ENCODE measurements at regions not wholly inside any gene's neighbourhood (a gene's known extent, or its start where the extent isn't known, plus 50 kb on each side); places are given as distances from the start of the nearest gene placed in this dataset.
"Not testable (repeated sequence)": the region's sequence is repeated elsewhere in the genome, so short reads cannot be mapped to it uniquely, and the experiment has no call there.

- WGBS, 2 donors = 69 to 76% methylated on average over 2 of the region's 2 CpGs
- Histone ChIP-seq H3K4me1 (peaks cover 0 to 21% (median 0%) of the 10 kb centered on the region in 9 donors), H3K4me3 (no peak overlapping the region), H3K36me3 (no peaks in the 10 kb centered on the region), H3K27me3 (no peaks in the 10 kb centered on the region), H3K9me3 (peaks cover 0 to 15% (median 0%) of the 10 kb centered on the region in 11 donors), H3K27ac (peak overlapping the region in 1 of 10 donors; percentile 52)
- no peak for TF ChIP-seq CTCF (IDR thresholded peaks at IDR 0.05)
- DNase-seq (no peak), ATAC-seq (peak in 2 of 8 donors; percentile 33 to 37)
- intact Hi-C loops (cut with DNase I) = no loop called here
Measured at GRCh38 chr12:97984436-97984835, 521.8 kb downstream of the RMST start.

DNA sequence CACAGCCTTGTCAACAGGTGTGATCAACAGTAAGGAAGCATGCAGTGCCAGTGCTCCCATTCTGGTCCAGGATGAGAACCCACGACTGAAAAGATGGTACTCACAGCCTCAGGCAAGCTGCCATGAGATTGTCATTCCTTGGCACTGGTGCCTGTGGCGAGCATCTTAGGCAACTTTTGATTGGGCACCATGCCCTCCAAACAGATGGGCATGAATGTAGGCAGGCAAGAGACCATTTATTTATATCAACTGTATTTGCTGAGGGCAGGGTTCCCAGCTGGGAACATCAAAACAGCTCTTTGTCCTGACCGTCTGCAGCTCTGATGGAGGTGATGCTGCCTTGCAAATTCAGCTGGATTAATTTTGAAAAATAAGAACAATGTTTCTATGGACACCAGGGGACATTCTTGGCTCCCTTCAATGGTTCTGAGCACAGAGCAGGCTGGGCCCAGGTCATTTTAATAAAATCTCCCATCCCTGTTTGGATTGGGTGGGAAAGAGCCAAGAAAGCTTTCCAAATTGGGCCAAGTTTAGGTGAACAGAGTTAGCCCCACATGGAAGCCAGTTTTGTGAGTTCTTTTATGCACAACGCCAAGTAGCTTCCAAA, 522.5 kb downstream of the RMST start:
- DNase-seq (no peak), ATAC-seq (no peak)
- no peak for TF ChIP-seq CTCF (IDR thresholded peaks at IDR 0.05)
- Histone ChIP-seq H3K9me3 (peaks cover 0 to 15% (median 0%) of the 10 kb centered on the region in 11 donors), H3K27ac (no peak overlapping the region), H3K36me3 (no peaks in the 10 kb centered on the region), H3K4me1 (peaks cover 0 to 21% (median 0%) of the 10 kb centered on the region in 9 donors), H3K27me3 (no peaks in the 10 kb centered on the region), H3K4me3 (no peak overlapping the region)
- 78% methylated on average over 4 of the region's 4 CpGs for WGBS, 2 donors
- intact Hi-C loops (cut with DNase I) = no loop called here

DNA sequence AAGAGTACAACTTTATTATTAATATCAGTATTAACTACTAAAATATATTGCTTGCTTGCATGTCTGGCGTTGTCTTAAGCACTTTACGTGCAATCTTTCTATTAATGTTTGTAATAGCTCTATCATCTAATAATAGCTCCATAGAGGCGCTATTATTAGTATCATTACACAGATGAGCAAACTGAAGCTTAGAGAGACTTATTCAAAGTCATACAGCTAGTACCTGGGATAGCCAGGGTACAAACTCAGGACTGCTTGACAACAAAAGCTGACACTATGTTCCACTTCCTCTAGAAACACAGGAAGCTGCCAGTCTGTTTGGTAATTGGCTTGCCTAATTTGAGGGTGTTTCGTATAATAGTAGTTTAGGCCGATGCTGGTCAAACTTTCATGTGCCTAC, 523.2 kb downstream of the RMST start:
- intact Hi-C loops (cut with DNase I) = no loop called here
- peaks cover 0 to 17% (median 0%) of the 10 kb centered on the region in 11 donors for H3K9me3 ChIP-seq
- ATAC-seq = no peak
- WGBS, 2 donors = 78 to 79% methylated on average over 5 of the region's 5 CpGs
- no peaks in the 10 kb centered on the region for H3K27me3 ChIP-seq
- H3K36me3 ChIP-seq = no peaks in the 10 kb centered on the region
- H3K4me1 ChIP-seq = peaks cover 0 to 21% (median 0%) of the 10 kb centered on the region in 9 donors
- no peak for TF ChIP-seq CTCF (IDR thresholded peaks at IDR 0.05)
- no peak overlapping the region for H3K27ac ChIP-seq
- no peak overlapping the region for H3K4me3 ChIP-seq
- DNase-seq = no peak

DNA sequence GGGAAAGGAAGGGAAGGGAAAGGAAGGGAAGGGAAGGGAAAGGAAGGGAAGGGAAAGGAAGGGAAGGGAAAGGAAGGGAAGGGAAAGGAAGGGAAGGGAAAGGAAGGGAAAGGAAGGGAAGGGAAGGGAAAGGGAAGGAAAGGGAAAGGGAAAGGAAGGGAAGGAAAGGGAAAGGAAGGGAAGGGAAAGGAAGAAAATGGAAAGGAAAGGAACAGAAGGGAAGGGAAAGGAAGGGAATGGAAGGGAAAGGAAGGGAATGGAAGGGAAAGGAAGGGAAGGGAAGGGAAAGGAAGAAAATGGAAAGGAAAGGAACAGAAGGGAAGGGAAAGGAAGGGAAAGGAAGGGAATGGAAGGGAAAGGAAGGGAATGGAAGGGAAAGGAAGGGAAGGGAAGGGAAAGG, 526.0 kb downstream of the RMST start:
- H3K36me3 ChIP-seq; H3K27ac ChIP-seq; intact Hi-C loops (cut with DNase I); H3K4me3 ChIP-seq; ATAC-seq; H3K27me3 ChIP-seq; DNase-seq: not testable (repeated sequence)
- peaks cover 0 to 21% (median 0%) of the 10 kb centered on the region in 9 donors for H3K4me1 ChIP-seq
- peaks cover 0 to 18% (median 0%) of the 10 kb centered on the region in 11 donors for H3K9me3 ChIP-seq

DNA sequence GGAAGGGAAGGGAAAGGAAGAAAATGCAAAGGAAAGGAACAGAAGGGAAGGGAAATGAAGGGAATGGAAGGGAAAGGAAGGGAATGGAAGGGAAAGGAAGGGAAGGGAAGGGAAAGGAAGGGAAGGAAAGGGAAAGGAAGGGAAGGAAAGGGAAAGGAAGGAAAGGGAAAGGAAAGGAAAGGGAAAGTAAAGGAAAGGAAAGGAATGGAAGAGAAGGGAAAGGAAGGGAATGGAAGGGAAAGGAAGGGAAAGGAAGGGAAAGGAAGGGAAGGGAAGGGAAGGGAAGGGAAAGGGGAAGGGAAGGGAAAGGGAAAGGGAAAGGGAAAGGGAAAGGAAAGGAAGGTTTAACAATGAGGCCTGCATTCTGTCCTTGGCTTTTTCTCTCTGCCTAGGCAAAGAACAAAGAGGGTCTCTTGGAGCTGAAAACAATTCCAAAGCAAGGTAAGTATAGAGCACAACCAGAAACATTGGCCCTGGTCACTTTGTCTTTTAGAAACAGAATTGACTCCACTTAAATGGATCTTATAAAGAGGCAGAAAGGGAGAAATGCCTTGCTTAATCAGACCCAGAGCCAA, 525.9 kb upstream of the TMPO start:
- Histone ChIP-seq H3K4me1 (peaks cover 0 to 21% (median 0%) of the 10 kb centered on the region in 9 donors), H3K36me3 (no peaks in the 10 kb centered on the region), H3K9me3 (peaks cover 0 to 18% (median 0%) of the 10 kb centered on the region in 11 donors), H3K27me3 (no peaks in the 10 kb centered on the region), H3K27ac (no peak overlapping the region), H3K4me3 (no peak overlapping the region)
- DNase-seq (no peak), ATAC-seq (no peak)
- no peak for TF ChIP-seq CTCF (IDR thresholded peaks at IDR 0.05)
- intact Hi-C loops (cut with DNase I) = no loop called here

All from heart right ventricle (tissue), 16 donors.